Mucosa of gallbladder (tissue), 1 donor: ENCODE measurements at regions not wholly inside any gene's neighbourhood (a gene's known extent, or its start where the extent isn't known, plus 50 kb on each side); places are given as distances from the start of the nearest gene placed in this dataset.

Experiments
- DNase-seq: peaks from one replicate; pipeline ENCODE4 v3.0.0-alpha.2; 2020; ENCODE audit warnings: low spot score
- donor health status: DM: no; HTN: no; CAD: no.

DNA sequence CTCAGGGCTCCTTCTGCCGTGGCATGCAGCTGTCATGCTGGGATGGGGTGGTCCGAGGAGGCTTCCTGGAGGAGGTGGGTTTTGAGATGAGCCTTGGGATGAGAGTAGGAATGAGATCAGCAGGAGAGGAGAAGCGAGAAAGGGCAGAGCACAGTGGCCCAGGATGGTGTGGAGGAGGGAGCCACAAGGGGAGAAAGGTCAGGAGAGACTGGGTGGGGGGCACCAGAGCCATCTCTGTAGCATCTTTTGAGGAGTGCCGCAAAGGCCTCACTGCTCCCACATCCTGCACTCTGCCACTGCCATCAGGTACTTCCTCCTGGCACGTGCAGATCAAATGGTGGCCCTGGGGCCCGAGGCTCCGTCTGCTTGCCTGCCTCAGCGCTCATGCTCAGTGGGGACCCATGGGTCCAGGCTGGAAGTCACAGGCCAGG, 150.2 kb downstream of the MACROH2A1 start:
- DNase-seq: peak; percentile 5

DNA sequence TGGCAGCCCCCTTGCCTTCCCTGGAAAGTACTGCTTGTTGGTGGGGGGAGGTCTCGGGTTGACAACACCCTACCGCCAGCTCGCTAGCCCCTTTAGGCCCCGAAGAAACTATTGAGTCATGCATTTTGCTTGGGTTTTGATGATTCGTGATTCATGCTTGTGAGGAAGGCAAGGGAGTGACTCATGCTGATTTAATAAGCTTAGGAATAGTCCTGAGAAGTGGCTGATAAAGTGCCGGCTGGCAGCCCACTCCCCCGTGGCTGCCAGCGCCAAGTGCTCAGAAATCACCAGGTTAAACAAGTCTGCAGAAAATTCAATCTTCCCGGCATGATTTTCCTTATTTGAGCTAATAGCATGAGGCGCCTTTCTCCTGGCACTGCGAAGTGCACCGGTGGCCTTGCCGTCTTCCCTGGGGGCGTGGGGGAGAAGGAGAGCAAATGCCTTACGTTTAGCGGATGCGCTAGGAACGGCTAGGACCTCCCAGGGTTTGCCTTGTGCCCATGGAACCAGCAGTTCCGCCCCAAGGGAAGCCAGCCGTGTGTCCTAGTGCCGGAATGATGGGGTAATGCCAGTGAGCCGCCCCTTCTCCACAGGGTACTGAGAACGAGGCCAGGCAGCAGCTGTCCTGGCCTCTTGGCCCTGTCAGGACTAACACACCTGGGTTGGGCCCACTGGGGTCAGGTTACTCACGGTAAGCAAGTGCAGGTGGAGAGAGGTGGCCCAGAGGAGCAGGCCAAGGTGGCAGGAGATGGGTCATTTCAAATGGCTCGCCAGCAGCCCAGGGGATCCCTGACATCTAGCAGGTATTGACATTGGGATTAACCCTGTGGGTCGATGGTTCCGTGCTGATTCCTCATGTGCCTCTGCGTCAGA, 151.9 kb downstream of the MACROH2A1 start:
- peak; percentile 6 for DNase-seq

DNA sequence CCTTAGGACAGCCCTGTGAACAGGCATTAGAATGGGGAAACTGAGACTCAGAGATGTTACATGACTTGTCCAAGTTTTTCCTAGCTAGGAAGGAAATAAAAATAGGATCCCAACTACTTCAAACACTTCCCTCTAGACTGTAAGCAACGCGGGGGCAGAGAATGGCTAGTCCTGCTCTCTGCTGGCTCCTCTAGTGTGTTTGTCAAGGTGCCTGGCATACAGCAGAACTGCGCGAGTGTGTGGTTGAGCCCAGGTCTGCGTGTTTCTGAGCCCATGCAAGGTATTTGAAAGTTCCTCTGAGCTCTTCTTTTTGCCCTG, 152.5 kb downstream of the MACROH2A1 start:
- DNase-seq: peak; percentile 6

DNA sequence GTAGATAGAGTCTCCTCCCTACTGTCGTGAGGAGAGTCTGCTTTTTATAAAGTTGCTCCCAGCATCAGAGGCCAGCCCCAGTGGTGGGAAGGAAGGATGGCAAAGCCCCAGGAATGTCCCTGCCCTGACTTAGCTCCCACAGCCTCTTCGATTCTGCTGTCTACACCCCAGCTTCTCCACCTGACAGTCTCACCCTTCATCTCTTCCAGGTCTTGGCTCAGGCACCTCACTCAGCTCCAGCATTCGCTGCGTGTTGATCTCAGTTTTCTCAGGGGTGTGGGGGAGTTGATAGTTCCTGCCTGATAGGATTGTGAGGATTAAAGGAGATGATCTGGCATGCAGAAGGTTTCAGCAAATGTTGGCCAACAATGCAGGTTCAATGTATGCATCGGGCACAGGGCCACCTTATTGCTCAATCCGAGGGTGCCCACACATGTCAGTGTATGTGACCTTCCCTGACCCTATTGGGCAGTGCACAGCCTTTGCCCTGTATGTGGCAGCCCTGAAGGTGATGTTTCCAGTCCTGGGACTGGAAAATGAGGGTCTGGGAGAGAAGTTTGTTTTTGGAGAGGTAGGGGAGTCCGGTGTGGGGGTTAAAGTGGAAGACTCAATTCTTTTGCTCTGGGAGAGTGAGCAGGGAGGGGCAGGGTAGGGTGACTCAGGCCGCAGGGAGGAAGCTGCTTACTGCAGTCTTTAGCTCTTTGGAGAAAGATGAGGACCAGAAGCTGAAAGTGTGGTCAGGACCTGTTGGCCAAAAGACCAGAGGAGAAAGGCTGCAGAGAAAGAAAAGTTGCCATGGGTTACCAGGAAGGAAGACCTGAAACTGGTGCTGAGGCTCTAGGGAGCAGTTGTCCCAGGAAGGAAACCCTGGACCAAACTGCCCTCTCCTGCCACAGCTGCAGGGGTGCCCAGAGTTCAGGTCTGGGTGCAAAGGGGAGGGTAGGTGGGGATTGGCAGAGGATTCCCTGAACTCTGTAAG, 153.2 kb downstream of the MACROH2A1 start:
- peak; percentile 9 for DNase-seq

DNA sequence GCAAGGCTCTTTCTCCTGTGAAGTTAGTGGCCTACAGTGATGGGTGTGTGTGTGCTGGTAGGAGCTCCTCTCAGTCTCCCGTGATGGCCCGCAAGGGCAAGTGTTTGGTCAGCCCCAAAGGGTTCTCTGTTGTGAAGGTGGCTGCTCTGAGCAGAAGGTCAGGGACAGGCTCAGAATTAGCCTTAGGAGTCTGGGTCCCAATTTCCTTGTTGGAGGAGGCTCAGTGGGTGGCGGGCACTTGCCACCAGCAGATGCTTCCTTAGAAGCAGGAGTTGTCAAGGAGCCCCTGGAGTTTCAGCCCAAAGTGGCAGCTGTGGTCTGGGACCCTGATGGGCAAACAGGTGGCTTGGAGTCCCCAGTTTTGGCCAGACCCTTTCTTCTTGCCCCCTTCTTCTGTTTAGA, 154.4 kb downstream of the MACROH2A1 start:
- peak; percentile 7 for DNase-seq

DNA sequence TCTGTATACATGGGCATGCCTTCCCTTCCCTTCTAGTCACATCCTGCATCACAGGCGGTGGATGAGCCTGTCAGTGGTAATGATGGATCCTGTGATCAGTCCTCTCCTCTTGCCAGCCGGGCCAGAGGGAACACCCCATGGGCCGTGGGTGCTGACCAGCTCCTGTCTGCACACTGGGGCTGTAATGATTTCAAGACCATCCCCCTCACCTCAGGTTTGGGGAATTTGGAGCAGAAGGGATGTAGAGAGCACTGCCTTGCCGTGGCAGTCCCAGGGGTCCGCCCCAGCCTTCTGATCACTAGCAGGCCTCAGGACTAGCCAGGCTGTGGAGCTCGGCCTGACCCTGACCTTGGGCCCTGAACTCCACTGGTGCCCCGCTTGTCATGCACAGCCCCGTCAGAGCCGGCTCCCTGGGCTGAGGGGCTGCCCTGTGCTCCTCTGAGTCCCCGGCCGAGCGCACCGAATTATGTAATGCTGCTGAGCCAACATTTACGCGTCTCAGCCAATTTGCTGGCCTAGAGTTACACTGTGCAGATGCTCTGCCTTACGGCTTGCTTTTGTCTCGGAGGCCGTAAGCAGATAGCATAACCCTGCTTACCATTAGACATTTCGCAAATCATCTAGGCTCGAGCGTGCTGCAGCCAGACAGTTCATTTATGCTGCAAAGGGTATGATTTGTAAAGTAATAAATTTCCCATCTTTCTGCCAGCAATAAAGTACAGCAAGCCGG, 155.3 kb downstream of the MACROH2A1 start:
- peak; percentile 68 for DNase-seq

DNA sequence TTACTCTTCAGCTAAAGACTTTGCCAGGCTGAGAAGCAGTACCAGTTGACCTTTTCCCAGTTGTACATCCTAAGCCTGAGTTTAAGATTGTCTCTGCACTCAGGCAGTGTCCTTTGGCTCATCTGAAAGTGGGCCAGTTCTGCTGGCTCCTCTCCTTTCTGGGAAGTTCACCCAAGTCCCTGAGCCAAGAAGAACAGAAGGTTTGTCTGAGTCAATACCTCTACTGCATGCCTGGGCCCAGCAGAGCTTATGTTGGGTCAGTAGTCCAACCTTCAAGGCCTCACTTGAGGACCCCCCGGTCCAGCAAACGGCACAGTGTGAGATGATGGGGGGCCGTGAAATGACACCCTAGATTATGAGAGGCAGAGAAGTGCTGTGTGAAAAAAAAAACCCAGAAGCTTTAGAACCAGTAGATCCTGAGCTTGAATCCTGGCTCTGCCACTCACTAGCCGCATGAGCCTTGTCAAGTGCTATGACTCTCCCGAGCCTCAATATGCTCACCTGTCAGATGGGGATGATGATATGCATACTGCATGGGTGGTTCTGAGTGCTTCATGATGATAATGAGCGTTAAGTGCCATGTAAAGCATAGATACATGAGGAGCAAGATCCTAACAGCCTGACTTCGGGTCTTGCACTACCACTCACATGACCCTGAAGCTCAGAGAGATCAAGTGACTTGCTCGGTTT, 156.0 kb downstream of the MACROH2A1 start:
- DNase-seq: peak; percentile 44

DNA sequence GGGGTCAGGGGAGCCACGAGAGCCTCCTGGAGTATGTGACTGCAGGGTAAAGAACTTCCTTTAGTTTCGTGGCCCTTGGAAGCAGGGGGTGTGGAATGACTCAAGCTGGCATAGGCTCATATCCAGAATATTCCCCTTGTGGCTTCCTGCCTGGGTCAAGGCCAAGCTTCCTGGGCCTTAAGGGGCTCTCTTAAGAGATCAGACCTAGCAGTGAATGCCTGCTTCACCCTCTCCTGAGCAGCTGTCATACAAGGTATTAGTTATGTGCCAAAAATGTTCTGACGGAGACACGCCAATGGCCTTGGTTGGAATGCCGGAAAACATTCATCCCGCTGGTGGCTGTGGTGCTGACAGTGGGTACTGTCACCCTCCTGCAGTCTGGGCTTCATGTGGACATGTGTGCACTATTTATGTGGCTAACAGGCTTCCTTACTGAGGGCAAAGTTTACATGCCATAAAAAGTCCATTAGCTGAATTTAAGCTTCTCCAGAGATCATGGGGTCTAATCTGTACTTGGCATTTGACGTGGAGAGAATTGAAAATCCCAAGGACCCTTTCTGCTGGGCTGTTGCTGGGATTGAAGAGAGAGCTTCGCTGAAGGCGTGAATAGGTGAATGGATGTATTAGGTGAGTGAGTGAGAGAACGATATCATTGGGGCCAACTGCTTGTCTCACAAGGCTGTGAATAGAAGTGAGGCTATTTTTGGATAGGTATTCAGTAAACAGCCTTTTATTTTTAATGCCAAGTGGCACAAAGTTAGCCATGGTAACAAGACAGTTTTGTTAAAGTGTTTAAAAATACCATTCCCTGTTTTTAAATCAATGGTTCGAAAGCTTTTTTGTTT, 156.8 kb downstream of the MACROH2A1 start:
- DNase-seq: no peak

DNA sequence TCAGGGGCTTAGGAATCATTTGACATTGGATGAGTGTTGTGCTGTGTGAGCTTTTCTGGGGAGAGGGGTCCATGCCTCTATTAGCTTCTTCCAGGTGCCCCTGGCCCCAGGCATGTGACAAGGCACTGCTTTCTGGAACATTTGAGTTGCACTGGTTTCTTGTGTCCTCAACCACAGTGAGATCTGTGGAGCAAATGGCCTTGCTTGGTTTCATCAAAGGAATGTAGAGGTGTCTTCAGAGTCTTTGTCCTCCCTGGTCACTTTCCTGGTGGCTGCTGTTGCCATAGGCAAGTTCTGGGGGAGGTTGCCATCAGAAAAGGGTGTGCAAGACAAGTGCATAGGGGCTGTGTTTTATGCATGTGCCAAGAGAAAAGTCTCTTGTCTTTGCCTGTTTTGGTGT, 157.5 kb downstream of the MACROH2A1 start:
- no peak for DNase-seq

DNA sequence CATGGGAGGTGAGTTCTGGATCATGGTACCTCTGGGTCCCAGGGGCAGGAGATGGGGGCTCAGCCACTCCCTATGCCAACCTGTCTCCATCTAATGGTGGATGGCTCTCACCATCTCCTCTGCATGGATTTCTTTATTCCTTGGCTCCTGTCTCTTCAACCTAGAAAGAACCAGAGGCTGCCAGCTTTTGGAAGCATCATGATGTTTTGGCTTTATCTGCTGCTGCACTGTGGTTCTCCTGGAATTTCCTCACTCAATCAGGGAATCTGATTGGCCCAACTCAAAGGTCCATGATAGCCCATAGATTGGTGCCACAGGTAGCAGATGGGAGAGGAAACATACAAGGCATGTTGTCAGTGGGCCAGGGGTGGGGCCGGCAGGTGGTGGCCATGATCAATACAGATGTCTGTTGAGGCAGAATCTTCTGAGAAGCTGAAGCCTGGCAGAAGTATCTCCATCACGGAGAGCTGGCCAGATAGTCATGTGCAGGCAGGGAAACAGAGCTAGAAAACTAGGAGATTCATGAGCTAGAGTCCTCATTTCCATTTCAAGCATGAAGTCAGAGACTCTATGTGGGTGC, 158.2 kb downstream of the MACROH2A1 start:
- DNase-seq: no peak

DNA sequence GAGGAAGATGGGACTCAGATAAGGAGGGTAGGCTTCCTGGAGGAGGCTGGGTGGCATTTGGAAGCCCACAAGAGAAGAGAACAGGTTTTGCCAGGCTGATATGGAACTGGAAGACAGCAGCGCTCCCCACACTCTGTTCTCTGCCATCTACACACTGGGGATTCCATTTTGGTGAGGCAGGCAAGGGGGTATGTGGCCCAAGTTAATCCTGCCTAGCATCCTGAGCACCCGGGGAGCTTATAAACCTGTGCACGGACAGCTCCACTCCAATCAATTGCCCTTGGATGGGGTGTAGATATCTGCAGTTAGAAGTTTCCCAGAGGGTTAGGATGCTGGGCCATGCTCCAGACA, 158.8 kb downstream of the MACROH2A1 start:
- no peak for DNase-seq

DNA sequence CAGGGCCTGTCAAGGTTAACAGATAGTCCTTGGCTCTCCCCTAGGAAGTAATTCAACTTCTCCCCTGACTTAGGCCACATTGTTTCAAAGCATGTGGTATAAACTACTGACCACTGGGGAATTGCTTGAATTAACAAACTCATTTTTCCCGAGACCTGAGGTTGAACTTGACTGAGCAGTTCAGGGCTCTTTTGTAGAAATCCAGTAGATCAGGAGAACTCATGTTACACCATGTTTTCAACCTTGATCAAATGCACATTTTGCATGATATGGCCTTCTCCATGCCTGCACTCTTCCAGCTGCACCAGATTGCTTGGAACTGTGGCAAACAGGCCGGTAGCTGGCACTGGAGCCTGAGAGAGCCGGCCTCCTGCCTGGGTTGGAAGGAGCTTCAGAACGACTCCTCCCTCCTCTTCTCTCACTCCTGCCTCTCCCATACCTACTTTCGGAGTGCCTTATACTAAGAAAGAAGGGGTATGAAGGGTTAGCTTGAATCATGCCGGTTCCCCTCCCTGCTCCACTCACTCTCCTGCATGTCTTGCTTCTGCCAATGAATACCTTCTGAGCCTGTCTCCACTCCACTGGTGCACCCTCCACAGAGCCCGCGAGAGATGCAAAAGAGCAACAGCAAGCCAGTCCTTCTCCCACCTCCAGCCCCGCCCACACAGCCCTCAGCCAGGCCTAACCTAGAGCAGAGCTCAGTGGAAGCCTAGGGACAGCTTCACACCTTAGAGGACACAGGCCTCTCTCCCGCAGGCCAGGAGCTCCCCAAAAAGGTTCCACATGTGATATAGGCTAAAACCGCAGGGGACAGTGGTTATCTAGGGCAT, 159.4 kb downstream of the MACROH2A1 start:
- no peak for DNase-seq

DNA sequence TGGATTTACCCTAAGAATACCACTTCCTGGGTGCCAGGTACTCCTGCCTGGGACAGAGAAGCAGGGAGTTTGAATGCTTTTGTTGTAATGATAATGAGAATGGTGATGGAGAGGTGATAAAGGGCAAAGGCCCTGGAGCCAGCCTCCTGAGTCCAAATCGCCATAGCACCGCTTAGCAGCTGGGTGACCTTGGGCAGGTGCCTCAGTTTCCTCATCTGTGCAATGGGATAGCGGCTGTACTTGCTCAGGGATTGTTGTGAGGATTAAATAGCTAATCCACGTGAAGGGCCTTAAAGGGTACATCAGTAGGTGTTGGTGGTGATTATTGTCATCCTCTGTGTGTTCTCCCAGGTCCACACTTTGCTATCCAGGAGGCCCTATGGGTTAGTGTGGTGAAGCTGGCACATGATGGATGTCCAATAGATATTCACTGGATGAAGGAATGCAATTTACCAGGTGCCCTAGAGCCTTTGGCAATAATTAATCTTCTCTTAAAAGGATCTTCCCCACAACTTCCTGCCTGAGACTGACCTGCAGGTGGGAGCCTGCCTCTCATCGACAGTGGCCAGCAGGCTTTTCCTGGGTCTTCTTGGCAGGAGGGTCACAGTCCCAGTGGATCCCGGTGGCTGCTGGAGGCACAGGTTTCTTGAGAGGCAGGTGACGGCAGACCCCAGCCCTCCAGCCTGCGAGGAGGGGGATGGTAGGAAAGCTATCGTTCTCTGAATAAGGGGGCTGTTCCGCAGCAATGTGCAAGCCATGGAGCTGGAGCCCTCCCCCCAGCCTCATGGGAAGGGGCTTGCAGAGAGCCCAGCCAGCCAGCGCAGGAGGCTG, 160.2 kb downstream of the MACROH2A1 start:
- DNase-seq: no peak

DNA sequence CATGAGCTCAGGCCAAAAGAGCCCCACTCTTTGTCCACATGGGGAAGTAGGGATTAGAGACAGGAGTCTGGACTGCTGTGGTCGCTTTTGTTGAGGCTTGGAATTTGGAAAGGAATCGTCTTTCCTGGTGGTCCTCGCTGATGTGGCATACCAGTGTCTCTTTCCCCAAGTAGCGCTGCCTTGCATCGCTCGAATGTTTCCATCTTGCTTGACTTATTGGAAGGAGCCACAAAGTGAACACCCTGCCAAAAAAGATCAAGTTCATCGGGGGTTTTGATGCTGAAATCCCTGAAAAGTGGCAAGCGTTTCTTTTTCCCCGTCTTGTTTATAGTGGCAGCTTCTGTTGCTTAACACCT, 161.3 kb downstream of the MACROH2A1 start:
- DNase-seq: no peak

DNA sequence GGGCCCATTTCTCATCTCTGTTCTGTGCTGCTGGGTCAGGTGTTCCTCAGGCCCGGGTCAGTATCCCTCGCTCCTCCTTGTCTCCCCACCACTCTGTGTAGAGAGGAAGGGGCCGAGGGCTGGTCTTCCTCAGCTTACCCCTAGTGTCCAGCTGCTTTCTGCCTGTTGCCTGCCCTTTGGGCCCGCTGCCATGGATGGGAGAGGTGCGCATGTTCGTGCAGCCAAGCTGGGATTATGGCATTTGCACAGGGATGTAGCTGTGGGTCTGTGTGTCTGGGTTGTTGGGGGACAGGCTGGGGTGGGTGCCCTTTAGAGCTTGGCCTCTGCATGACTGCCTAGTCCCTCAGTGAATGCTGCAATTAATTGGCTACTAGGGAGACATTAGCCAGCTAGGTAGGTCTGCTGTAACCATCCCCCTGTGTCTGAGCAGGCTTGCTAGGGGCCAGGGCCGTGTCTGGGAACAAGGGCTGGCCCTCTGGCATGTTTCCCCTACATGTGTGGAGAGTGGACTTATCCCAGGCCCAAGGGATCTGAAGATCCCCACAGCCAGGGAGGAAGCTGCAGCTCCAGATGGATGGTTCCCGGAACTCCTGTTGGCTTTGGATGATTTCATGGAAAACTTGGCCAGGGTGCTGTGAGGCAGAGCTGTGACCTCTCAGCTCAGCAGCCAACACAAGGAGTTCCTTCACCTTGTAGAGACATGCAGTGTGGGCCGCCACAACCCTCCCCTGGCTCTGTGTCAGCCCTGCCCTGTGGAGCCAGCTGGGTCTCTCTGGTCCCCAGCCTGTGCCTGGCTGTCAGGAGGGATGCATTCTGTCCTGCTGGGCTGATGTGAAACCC, 161.9 kb downstream of the MACROH2A1 start:
- no peak for DNase-seq

DNA sequence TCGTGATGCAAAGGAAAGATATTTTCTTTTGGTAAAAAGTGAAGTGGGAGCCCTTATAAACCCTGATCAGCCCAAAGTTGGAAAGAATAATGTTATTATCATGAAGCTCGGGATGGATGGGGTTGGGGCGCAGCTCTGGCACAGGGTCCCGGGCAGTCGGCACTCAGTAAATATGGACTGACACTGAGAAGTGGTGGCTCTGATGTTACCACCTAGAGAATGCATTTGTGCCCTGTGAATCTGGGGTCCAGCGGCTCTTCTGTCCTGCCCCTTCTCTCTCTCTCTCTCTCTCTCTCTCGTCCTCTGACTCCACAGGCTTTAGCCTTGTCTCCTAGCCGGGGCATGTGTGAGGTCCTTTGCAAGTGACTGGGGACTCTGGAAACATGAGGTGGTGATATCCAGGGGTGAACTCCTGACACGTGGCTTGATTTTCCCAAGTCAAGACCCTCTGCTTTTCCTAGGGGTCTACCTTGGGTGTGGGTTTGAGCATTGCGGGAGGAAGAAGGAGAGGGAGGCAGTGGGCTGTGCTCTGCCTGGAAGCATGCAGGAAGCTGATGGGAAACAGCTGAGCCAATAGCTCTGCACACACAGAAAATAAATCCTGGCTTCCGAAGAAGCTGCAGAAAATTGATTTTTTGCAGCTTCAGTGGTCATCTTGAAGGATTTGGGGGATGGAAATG, 162.7 kb downstream of the MACROH2A1 start:
- no peak for DNase-seq
